ENCODE measurements at regions not wholly inside any gene's neighbourhood (a gene's known extent, or its start where the extent isn't known, plus 50 kb on each side); places are given as distances from the start of the nearest gene placed in this dataset.
"Not testable (repeated sequence)": the region's sequence is repeated elsewhere in the genome, so short reads cannot be mapped to it uniquely, and the experiment has no call there.

- in situ Hi-C loops (cut with MboI; ENCODE audit: low pct_unique_long_range_greater_than_20kb, low sequenced_read_pairs): no loop called here
- DNase-seq: peak; percentile 31
These were observed 50.8 kb upstream of the BOD1L1 start for GRCh38 chr4:13678186-13678924.

GRCh38 chr4:13681570-13681969, 54.0 kb upstream of the BOD1L1 start:
- DNase-seq: no peak
- in situ Hi-C loops (cut with MboI; ENCODE audit: low pct_unique_long_range_greater_than_20kb, low sequenced_read_pairs): no loop called here

- no peak for DNase-seq
- in situ Hi-C loops (cut with MboI; ENCODE audit: low pct_unique_long_range_greater_than_20kb, low sequenced_read_pairs): no loop called here
These were observed 66.7 kb upstream of the BOD1L1 start for GRCh38 chr4:13694256-13694655.

- in situ Hi-C loops (cut with MboI; ENCODE audit: low pct_unique_long_range_greater_than_20kb, low sequenced_read_pairs): no loop called here
- DNase-seq: no peak
These were observed 70.8 kb upstream of the BOD1L1 start for GRCh38 chr4:13698296-13698695.

- in situ Hi-C loops (cut with MboI; ENCODE audit: low pct_unique_long_range_greater_than_20kb, low sequenced_read_pairs): no loop called here
- no peak for DNase-seq
These were observed 72.7 kb upstream of the BOD1L1 start for GRCh38 chr4:13700021-13700857.

- DNase-seq; in situ Hi-C loops (cut with MboI; ENCODE audit: low pct_unique_long_range_greater_than_20kb, low sequenced_read_pairs): not testable (repeated sequence)
These were observed 73.3 kb upstream of the BOD1L1 start for GRCh38 chr4:13700858-13701140.

- in situ Hi-C loops (cut with MboI; ENCODE audit: low pct_unique_long_range_greater_than_20kb, low sequenced_read_pairs): no loop called here
These were observed 74.5 kb upstream of the BOD1L1 start for GRCh38 chr4:13701937-13702446.

GRCh38 chr4:13703096-13703495, 75.6 kb upstream of the BOD1L1 start:
- no peak for DNase-seq
- in situ Hi-C loops (cut with MboI; ENCODE audit: low pct_unique_long_range_greater_than_20kb, low sequenced_read_pairs): no loop called here

More at GRCh38 chr4:13701937-13702446, 74.5 kb upstream of the BOD1L1 start:
- DNase-seq: no peak

- peak; percentile 26 for DNase-seq
- in situ Hi-C loops (cut with MboI; ENCODE audit: low pct_unique_long_range_greater_than_20kb, low sequenced_read_pairs): no loop called here
These were observed 76.5 kb upstream of the BOD1L1 start for GRCh38 chr4:13704035-13704434.

- no peak for DNase-seq
- in situ Hi-C loops (cut with MboI; ENCODE audit: low pct_unique_long_range_greater_than_20kb, low sequenced_read_pairs): no loop called here
These were observed 77.2 kb upstream of the BOD1L1 start for GRCh38 chr4:13704761-13705160.

GRCh38 chr4:13705521-13706041, 78.1 kb upstream of the BOD1L1 start:
- no peak for DNase-seq
- in situ Hi-C loops (cut with MboI; ENCODE audit: low pct_unique_long_range_greater_than_20kb, low sequenced_read_pairs): no loop called here

- in situ Hi-C loops (cut with MboI; ENCODE audit: low pct_unique_long_range_greater_than_20kb, low sequenced_read_pairs): no loop called here
These were observed 78.6 kb upstream of the BOD1L1 start for GRCh38 chr4:13706120-13706519.

GRCh38 chr4:13706716-13707115, 79.2 kb upstream of the BOD1L1 start:
- no peak for DNase-seq
- in situ Hi-C loops (cut with MboI; ENCODE audit: low pct_unique_long_range_greater_than_20kb, low sequenced_read_pairs): no loop called here

More at GRCh38 chr4:13706120-13706519, 78.6 kb upstream of the BOD1L1 start:
- no peak for DNase-seq

- no peak for DNase-seq
- in situ Hi-C loops (cut with MboI; ENCODE audit: low pct_unique_long_range_greater_than_20kb, low sequenced_read_pairs): no loop called here
These were observed 82.8 kb upstream of the BOD1L1 start for GRCh38 chr4:13710246-13710885.

GRCh38 chr4:13711233-13711785, 83.8 kb upstream of the BOD1L1 start:
- DNase-seq: no peak
- in situ Hi-C loops (cut with MboI; ENCODE audit: low pct_unique_long_range_greater_than_20kb, low sequenced_read_pairs): no loop called here

- in situ Hi-C loops (cut with MboI; ENCODE audit: low pct_unique_long_range_greater_than_20kb, low sequenced_read_pairs): no loop called here
- no peak for DNase-seq
These were observed 94.4 kb upstream of the BOD1L1 start for GRCh38 chr4:13721894-13722293.

GRCh38 chr4:13722649-13723048, 95.1 kb upstream of the BOD1L1 start:
- in situ Hi-C loops (cut with MboI; ENCODE audit: low pct_unique_long_range_greater_than_20kb, low sequenced_read_pairs): no loop called here

GRCh38 chr4:13728761-13729160, 101.2 kb upstream of the BOD1L1 start:
- no peak for DNase-seq
- in situ Hi-C loops (cut with MboI; ENCODE audit: low pct_unique_long_range_greater_than_20kb, low sequenced_read_pairs): no loop called here

More at GRCh38 chr4:13722649-13723048, 95.1 kb upstream of the BOD1L1 start:
- DNase-seq: no peak

- in situ Hi-C loops (cut with MboI; ENCODE audit: low pct_unique_long_range_greater_than_20kb, low sequenced_read_pairs): no loop called here
- no peak for DNase-seq
These were observed 103.5 kb upstream of the BOD1L1 start for GRCh38 chr4:13731019-13731418.

All from KBM-7 (cell line).